Thoracic aorta (tissue), 2 donors: ENCODE measurements at regions not wholly inside any gene's neighbourhood (a gene's known extent, or its start where the extent isn't known, plus 50 kb on each side); places are given as distances from the start of the nearest gene placed in this dataset.

Experiments
- ATAC-seq: fragments of 150-250 bp; one replicate; pipeline ENCODE4 v1.8.0; 2017; ENCODE audit warnings: low read depth; ENCODE audit not compliant: insufficient number of reproducible peaks, low FRiP score
- DNase-seq: peaks from one replicate; pipeline ENCODE4 v3.0.0-alpha.2; 2020; ENCODE audit warnings: low spot score
- H3K27ac ChIP-seq, 2 donors: fragments of 200-600 bp; sonication (generic); 1 replicate in 1 of 2; 2 replicates in 1 of 2; pipeline ENCODE4 v1.5.1; 2016; ENCODE audit warnings: mild to moderate bottlenecking in 2 of 2, moderate library complexity in 2 of 2
- H3K27me3 ChIP-seq: fragments of 200-600 bp; sonication (generic); replicated peaks from 2 replicates; pipeline ENCODE4 v1.6.0; 2016; ENCODE audit warnings: mild to moderate bottlenecking; ENCODE audit not compliant: insufficient read depth
- H3K36me3 ChIP-seq: fragments of 200-600 bp; sonication (generic); one replicate; pipeline ENCODE4 v1.5.1; 2016
- H3K4me1 ChIP-seq, 2 donors: fragments of 200-600 bp; sonication (generic); 1 replicate in 1 of 2; 2 replicates in 1 of 2; pipeline versions ENCODE4 v1.5.1 to v1.6.0; 2016; ENCODE audit warnings: low read depth in 2 of 2, mild to moderate bottlenecking in 1 of 2; ENCODE audit not compliant: control insufficient read depth in 1 of 2
- H3K4me3 ChIP-seq: fragments of 200-600 bp; sonication (generic); 2 replicates; pipeline ENCODE4 v1.5.1; 2016; ENCODE audit warnings: mild to moderate bottlenecking
- H3K9me3 ChIP-seq: fragments of 200-600 bp; sonication (generic); 2 replicates; pipeline ENCODE4 v1.5.1; 2016
- CTCF ChIP-seq: fragments of 200-600 bp; sonication (generic); IDR thresholded peaks from one replicate; pipeline ENCODE4 v1.5.1; 2019; ENCODE audit warnings: antibody characterized with exemption

GRCh38 chr10:90373911-90374310 is 483.9 kb downstream of the HTR7 start:
- no peaks in the 10 kb centered on the region for H3K4me1 ChIP-seq
- H3K36me3 ChIP-seq = no peaks in the 10 kb centered on the region
- H3K27me3 ChIP-seq = no peaks in the 10 kb centered on the region
- no peak for TF ChIP-seq CTCF
- no peak for ATAC-seq
- no peak overlapping the region for H3K4me3 ChIP-seq
- H3K27ac ChIP-seq = no peak overlapping the region
- DNase-seq = no peak
- H3K9me3 ChIP-seq = no peaks in the 10 kb centered on the region

- no peaks in the 10 kb centered on the region for H3K27me3 ChIP-seq
- DNase-seq = no peak
- no peaks in the 10 kb centered on the region for H3K4me1 ChIP-seq
- TF ChIP-seq CTCF = no peak
- H3K27ac ChIP-seq = no peak overlapping the region
- no peak for ATAC-seq
- H3K4me3 ChIP-seq = no peak overlapping the region
- H3K36me3 ChIP-seq = no peaks in the 10 kb centered on the region
- no peaks in the 10 kb centered on the region for H3K9me3 ChIP-seq
Measured at GRCh38 chr10:90378524-90379076, 479.2 kb downstream of the HTR7 start.

GRCh38 chr10:90381468-90381867 is 476.4 kb downstream of the HTR7 start:
- TF ChIP-seq CTCF = no peak
- H3K36me3 ChIP-seq = no peaks in the 10 kb centered on the region
- ATAC-seq (no peak), DNase-seq (no peak)
- no peaks in the 10 kb centered on the region for H3K4me1 ChIP-seq
- H3K4me3 ChIP-seq = no peak overlapping the region
- no peaks in the 10 kb centered on the region for H3K27me3 ChIP-seq
- H3K27ac ChIP-seq = no peak overlapping the region
- H3K9me3 ChIP-seq = no peaks in the 10 kb centered on the region

GRCh38 chr10:90389876-90390275 is 468.0 kb downstream of the HTR7 start:
- ATAC-seq = no peak
- Histone ChIP-seq H3K27ac (no peak overlapping the region), H3K4me3 (no peak overlapping the region), H3K9me3 (no peaks in the 10 kb centered on the region), H3K27me3 (no peaks in the 10 kb centered on the region), H3K4me1 (no peaks in the 10 kb centered on the region), H3K36me3 (no peaks in the 10 kb centered on the region)
- no peak for DNase-seq
- TF ChIP-seq CTCF = no peak

GRCh38 chr10:90394311-90394710 is 463.5 kb downstream of the HTR7 start:
- no peak for DNase-seq
- H3K27ac ChIP-seq = no peak overlapping the region

More at GRCh38 chr10:90394311-90394710, 463.5 kb downstream of the HTR7 start:
- no peak overlapping the region for H3K4me3 ChIP-seq
- no peak for ATAC-seq
- H3K27me3 ChIP-seq = no peaks in the 10 kb centered on the region
- no peaks in the 10 kb centered on the region for H3K36me3 ChIP-seq
- no peaks in the 10 kb centered on the region for H3K9me3 ChIP-seq
- H3K4me1 ChIP-seq = no peaks in the 10 kb centered on the region
- no peak for TF ChIP-seq CTCF
